ENCODE measurements at regions not wholly inside any gene's neighbourhood (a gene's known extent, or its start where the extent isn't known, plus 50 kb on each side); places are given as distances from the start of the nearest gene placed in this dataset.

GRCh38 chr5:96196890-96197289, 235.2 kb upstream of the ELL2 start:
- TF ChIP-seq FOXP4 (CRISPR knock-in tag; IDR thresholded peaks at IDR 0.05), result no peak
- no peak for TF ChIP-seq CTCF (IDR thresholded peaks at IDR 0.05)
- TF ChIP-seq SMAD3 (CRISPR knock-in tag; IDR thresholded peaks at IDR 0.05; ENCODE audit: borderline replicate concordance), result no peak
- TF ChIP-seq ELF4 (CRISPR knock-in tag; IDR thresholded peaks at IDR 0.05; ENCODE audit: low read depth), result no peak
- TF ChIP-seq E2F5 (CRISPR knock-in tag; IDR thresholded peaks at IDR 0.05), result no peak
- TF ChIP-seq ATF3 (CRISPR knock-in tag; conservative IDR thresholded peaks at IDR 0.05), result no peak
- TF ChIP-seq STAT6 (CRISPR knock-in tag; conservative IDR thresholded peaks at IDR 0.05; ENCODE audit: low read depth), result no peak
- TF ChIP-seq CREB1 (CRISPR knock-in tag; IDR thresholded peaks at IDR 0.05), result no peak
- TF ChIP-seq TEAD4 (CRISPR knock-in tag; IDR thresholded peaks at IDR 0.05), result no peak
- no peak for TF ChIP-seq MAX (CRISPR knock-in tag; IDR thresholded peaks at IDR 0.05)
- no peak for TF ChIP-seq ZBTB43 (CRISPR knock-in tag; IDR thresholded peaks at IDR 0.05)
- TF ChIP-seq OVOL2 (CRISPR knock-in tag; IDR thresholded peaks at IDR 0.05; ENCODE audit: borderline replicate concordance), result no peak
- TF ChIP-seq CREM (CRISPR knock-in tag; IDR thresholded peaks at IDR 0.05), result no peak
